ENCODE measurements at regions not wholly inside any gene's neighbourhood (a gene's known extent, or its start where the extent isn't known, plus 50 kb on each side); places are given as distances from the start of the nearest gene placed in this dataset.
"Not testable (repeated sequence)": the region's sequence is repeated elsewhere in the genome, so short reads cannot be mapped to it uniquely, and the experiment has no call there.

DNA sequence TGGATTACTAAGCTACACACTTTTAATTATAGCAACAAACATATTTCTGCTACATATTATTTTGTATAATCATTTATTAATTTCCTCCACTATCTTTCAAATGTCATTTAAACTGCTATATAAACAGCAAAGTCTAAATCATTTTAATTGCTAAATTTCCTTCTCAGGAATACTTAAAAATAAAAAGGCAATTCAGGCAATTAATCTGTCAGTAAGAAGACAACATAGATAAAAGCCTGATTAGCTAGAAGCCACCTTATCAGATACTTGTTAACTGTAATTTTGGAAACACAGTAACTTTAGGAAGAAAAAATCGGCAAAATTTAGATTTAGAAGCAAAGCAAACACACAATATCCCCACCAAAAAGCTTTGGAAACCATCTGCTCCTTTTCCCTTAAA lies 188.2 kb upstream of the ZNF804A start:
- ChIA-PET CTCF (interaction anchor here (1.2 kb wide), 1 partner anchor 11 kb away, joined by 3 read pairs; no protein-coding TSS in a partner anchor), POLR2A (no interaction called here)
- no peak for DNase-seq (ENCODE audit: extremely low spot score)
- TF ChIP-seq BHLHE40 (IDR thresholded peaks at IDR 0.05; ENCODE audit: borderline replicate concordance) (no peak), FOXM1 (IDR thresholded peaks at IDR 0.05; ENCODE audit: borderline replicate concordance) (no peak), SUZ12 (IDR thresholded peaks at IDR 0.05) (no peak)
- TF ChIP-seq, protein P1, sequence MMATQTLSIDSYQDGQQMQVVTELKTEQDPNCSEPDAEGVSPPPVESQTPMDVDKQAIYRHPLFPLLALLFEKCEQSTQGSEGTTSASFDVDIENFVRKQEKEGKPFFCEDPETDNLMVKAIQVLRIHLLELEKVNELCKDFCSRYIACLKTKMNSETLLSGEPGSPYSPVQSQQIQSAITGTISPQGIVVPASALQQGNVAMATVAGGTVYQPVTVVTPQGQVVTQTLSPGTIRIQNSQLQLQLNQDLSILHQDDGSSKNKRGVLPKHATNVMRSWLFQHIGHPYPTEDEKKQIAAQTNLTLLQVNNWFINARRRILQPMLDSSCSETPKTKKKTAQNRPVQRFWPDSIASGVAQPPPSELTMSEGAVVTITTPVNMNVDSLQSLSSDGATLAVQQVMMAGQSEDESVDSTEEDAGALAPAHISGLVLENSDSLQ (IDR thresholded peaks at IDR 0.05), result peak; percentile 63

DNA sequence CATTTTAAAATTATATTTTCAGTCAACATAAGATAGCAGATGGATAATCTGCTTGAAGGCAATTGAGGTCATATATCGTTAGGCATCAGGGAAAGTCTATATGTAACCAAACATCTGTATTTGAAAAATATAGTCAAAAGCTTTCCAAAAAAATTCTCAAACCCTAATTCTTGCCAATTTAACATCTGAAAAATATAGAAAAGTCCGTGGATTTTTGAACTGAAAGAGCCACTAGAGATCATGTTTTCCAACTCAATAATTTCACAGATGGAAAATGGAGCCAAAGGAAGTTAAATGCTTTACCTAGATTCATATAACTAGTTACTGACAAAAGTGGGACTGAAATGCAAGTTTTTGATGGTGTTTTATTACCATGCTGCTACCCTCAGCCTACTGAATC lies 185.1 kb upstream of the ZNF804A start:
- TF ChIP-seq CTBP1 (IDR thresholded peaks at IDR 0.05; ENCODE audit: borderline replicate concordance) (no peak), HDGF (IDR thresholded peaks at IDR 0.05; ENCODE audit: borderline replicate concordance) (no peak), L3MBTL2 (conservative IDR thresholded peaks at IDR 0.05) (no peak), SP1 (IDR thresholded peaks at IDR 0.05) (no peak), BHLHE40 (IDR thresholded peaks at IDR 0.05; ENCODE audit: borderline replicate concordance) (no peak), FOXM1 (IDR thresholded peaks at IDR 0.05; ENCODE audit: borderline replicate concordance) (no peak), NFRKB (IDR thresholded peaks at IDR 0.05) (no peak), LEF1 (IDR thresholded peaks at IDR 0.05; ENCODE audit: borderline replicate concordance) (no peak), TARDBP (IDR thresholded peaks at IDR 0.05) (no peak), ARNT (IDR thresholded peaks at IDR 0.05) (no peak), ELF4 (IDR thresholded peaks at IDR 0.05) (no peak)
- TF ChIP-seq, protein P1 (IDR thresholded peaks at IDR 0.05), result no peak
- POLR2A ChIA-PET, result no interaction called here
- DNase-seq (ENCODE audit: extremely low spot score), result no peak
- CTCF ChIA-PET, result no interaction called here

DNA sequence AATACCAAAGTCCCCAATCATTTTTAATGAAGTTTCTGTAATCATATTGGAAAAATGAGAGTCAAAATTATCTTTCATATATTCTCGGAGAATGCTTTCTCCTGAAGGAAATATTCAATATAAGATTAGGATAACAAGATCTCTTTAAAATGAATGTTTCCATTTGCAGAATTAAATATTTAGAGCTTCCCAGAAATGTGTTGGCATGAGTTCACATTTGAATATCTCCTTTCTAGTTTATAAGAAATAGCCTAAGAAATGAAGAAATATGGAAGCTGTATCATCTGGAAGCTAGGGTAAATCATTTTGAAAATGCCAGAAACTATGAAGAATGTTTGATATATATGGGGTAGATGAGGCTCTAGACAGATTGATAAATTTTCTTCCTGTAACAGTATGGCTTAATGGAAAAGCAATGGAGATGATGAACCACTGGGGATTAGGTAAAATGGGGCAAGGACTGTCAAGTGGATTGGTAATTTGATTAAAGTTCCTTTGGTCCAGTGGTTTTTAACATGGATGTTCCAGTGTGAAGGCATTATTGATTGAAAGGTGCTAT lies 184.6 kb upstream of the ZNF804A start:
- ChIA-PET CTCF (no interaction called here), POLR2A (no interaction called here)
- no peak for DNase-seq (ENCODE audit: extremely low spot score)
- no peak for TF ChIP-seq LEF1 (IDR thresholded peaks at IDR 0.05; ENCODE audit: borderline replicate concordance)
- no peak for TF ChIP-seq CTBP1 (IDR thresholded peaks at IDR 0.05; ENCODE audit: borderline replicate concordance)
- TF ChIP-seq, protein P1 (IDR thresholded peaks at IDR 0.05), result no peak
- no peak for TF ChIP-seq NFRKB (IDR thresholded peaks at IDR 0.05)
- TF ChIP-seq ARNT (IDR thresholded peaks at IDR 0.05), result no peak
- TF ChIP-seq SP1 (IDR thresholded peaks at IDR 0.05), result no peak
- TF ChIP-seq BHLHE40 (IDR thresholded peaks at IDR 0.05; ENCODE audit: borderline replicate concordance), result no peak
- no peak for TF ChIP-seq ELF4 (IDR thresholded peaks at IDR 0.05)
- no peak for TF ChIP-seq FOXA1 (IDR thresholded peaks at IDR 0.05)
- no peak for TF ChIP-seq SUZ12 (IDR thresholded peaks at IDR 0.05)
- no peak for TF ChIP-seq FOXK2 (IDR thresholded peaks at IDR 0.05)
- TF ChIP-seq L3MBTL2 (conservative IDR thresholded peaks at IDR 0.05), result no peak
- TF ChIP-seq FOXM1 (IDR thresholded peaks at IDR 0.05; ENCODE audit: borderline replicate concordance), result no peak
- TF ChIP-seq ZNF384 (IDR thresholded peaks at IDR 0.05), result no peak
- TF ChIP-seq HDGF (IDR thresholded peaks at IDR 0.05; ENCODE audit: borderline replicate concordance), result no peak
- no peak for TF ChIP-seq TARDBP (IDR thresholded peaks at IDR 0.05)

DNA sequence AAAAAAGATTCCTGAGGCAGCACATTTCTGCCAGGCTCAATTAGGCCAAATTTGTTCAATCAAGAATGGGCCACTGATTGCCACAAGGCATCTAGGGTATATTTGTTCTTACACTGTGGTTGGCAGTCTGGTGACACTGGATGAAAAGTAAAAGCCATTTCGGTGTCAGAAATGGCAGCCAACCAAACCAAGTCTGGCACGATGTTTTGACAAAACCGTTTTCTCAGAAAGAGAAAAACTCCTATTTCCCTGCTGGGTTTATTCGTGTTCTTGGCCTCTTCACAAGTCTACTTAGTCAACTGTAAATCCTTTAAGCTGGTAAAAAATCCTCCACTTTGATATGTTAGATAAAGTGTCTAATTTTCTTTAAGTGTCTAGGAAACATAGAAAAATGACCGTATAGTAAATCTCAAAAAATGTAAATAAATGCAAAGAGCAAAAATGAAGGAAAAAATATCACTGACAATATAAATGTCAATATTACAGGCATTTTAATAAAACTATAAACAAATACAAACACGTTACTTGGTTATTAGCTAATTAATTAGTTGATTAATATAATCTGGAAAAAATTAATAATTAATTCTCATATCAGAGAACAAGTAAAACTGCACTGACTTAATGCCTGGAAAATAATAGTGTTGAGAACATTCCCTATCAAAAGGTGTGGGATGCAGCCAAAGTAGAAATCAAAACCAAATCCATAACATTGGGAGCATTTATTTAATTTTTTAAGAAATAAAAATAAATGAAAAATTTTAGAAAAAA lies 182.0 kb upstream of the ZNF804A start:
- no peak for TF ChIP-seq SP1 (IDR thresholded peaks at IDR 0.05)
- TF ChIP-seq ELF4 (IDR thresholded peaks at IDR 0.05), result no peak
- no peak for TF ChIP-seq FOXA1 (IDR thresholded peaks at IDR 0.05)
- ChIA-PET CTCF (no interaction called here), POLR2A (no interaction called here)
- no peak for DNase-seq (ENCODE audit: extremely low spot score)

DNA sequence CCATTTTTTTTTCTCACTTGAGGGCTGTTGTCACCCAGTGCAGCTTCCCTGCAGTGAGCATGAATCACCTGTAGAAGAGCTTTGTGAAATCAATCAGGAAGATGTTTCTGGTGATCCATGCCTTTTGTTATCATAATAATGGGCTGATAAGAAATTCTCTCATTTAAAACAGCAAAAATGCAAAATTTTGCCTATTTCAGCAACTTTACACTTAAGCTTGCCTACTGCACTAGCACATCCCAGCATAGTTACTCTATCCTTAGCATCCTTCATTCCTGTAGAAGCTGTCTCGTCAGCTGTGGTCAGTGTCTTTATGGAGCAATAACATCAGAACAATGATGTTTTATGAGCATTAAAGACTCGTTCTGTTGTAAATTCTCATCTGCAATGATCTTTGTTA lies 178.6 kb upstream of the ZNF804A start:
- CTCF ChIA-PET, result no interaction called here
- DNase-seq (ENCODE audit: extremely low spot score), result no peak
- POLR2A ChIA-PET, result no interaction called here
- TF ChIP-seq LEF1 (IDR thresholded peaks at IDR 0.05; ENCODE audit: borderline replicate concordance), result no peak
- no peak for TF ChIP-seq FOXM1 (IDR thresholded peaks at IDR 0.05; ENCODE audit: borderline replicate concordance)
- no peak for TF ChIP-seq HDGF (IDR thresholded peaks at IDR 0.05; ENCODE audit: borderline replicate concordance)
- no peak for TF ChIP-seq SP1 (IDR thresholded peaks at IDR 0.05)
- no peak for TF ChIP-seq CTBP1 (IDR thresholded peaks at IDR 0.05; ENCODE audit: borderline replicate concordance)

DNA sequence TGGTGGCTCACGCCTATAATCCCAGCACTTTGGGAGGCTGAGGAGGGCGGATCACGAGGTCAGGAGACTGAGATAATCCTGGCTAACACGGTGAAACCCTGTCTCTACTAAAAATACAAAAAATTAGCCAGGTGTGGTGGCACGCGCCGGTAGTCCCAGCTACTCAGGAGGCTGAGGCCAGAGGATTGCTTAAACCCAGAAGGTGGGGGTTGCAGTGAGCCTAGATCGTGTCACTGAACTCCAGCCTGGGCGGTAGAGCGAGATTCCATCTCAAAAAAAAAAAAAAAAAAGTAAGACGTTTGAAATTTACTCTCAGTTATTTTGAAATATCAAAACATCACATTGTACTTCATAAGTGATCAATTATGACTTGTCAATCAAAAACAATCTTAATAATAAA lies 176.9 kb upstream of the ZNF804A start:
- POLR2A ChIA-PET; DNase-seq (ENCODE audit: extremely low spot score): not testable (repeated sequence)
- CTCF ChIA-PET, result interaction anchor here (1.2 kb wide), 1 partner anchor 12 kb away, joined by 3 read pairs; no protein-coding TSS in a partner anchor

DNA sequence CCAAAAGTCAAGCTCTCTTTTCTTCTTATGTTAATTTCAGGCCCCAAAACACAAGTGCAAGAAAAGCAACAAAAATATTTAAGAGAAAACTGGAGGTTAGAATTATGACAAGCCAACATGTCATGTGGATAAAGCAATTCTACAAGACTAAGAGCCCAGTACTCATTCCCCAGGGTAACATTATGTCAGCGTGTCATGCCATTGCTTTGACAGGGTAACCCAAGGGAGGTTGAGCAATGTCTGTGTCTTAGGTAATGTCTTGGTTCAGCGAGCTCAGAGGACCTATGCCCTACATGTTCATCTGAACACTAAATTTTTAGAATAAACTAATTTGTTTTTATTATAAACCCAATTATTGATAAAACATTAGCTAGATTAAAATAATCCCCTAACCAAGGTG lies 173.2 kb upstream of the ZNF804A start:
- CTCF ChIA-PET, result no interaction called here
- TF ChIP-seq L3MBTL2 (conservative IDR thresholded peaks at IDR 0.05), result no peak
- TF ChIP-seq ELF4 (IDR thresholded peaks at IDR 0.05), result no peak
- no peak for TF ChIP-seq SP1 (IDR thresholded peaks at IDR 0.05)
- no peak for TF ChIP-seq FOXK2 (IDR thresholded peaks at IDR 0.05)
- TF ChIP-seq SUZ12 (IDR thresholded peaks at IDR 0.05), result no peak
- TF ChIP-seq BHLHE40 (IDR thresholded peaks at IDR 0.05; ENCODE audit: borderline replicate concordance), result no peak
- TF ChIP-seq HDGF (IDR thresholded peaks at IDR 0.05; ENCODE audit: borderline replicate concordance), result no peak
- DNase-seq (ENCODE audit: extremely low spot score), result no peak
- POLR2A ChIA-PET, result no interaction called here
